SIG-M5 treated with dmso at 0.1 percent for 504 hours (cell line): ENCODE measurements at regions not wholly inside any gene's neighbourhood (a gene's known extent, or its start where the extent isn't known, plus 50 kb on each side); places are given as distances from the start of the nearest gene placed in this dataset.
"Not testable (repeated sequence)": the region's sequence is repeated elsewhere in the genome, so short reads cannot be mapped to it uniquely, and the experiment has no call there.

Source experiments
- DNase-seq: peaks from one replicate; lab custom pipeline; 2025; ENCODE audit not compliant: unreplicated experiment; lab: John Stamatoyannopoulos, UW

GRCh38 chr14:80056497-80056801 is 154.9 kb downstream of the DIO2 start:
- DNase-seq = no peak

- peak; percentile 57 for DNase-seq
Observed at GRCh38 chr14:80055667-80056496, 155.4 kb downstream of the DIO2 start.

GRCh38 chr14:80055226-80055625 is 156.1 kb downstream of the DIO2 start:
- no peak for DNase-seq

- no peak for DNase-seq
Observed at GRCh38 chr14:80054020-80054419, 157.3 kb downstream of the DIO2 start.

- no peak for DNase-seq
Observed at GRCh38 chr14:80049055-80049454, 162.2 kb downstream of the DIO2 start.

- DNase-seq = no peak
Observed at GRCh38 chr14:80047761-80048160, 163.5 kb downstream of the DIO2 start.

- no peak for DNase-seq
Observed at GRCh38 chr14:80037349-80037748, 174.0 kb downstream of the DIO2 start.

GRCh38 chr14:80024417-80024816 is 186.9 kb downstream of the DIO2 start:
- DNase-seq = no peak

- DNase-seq = not testable (repeated sequence)
Observed at GRCh38 chr14:80018476-80018875, 192.8 kb downstream of the DIO2 start.

GRCh38 chr14:80017795-80018194 is 193.5 kb downstream of the DIO2 start:
- no peak for DNase-seq

- not testable (repeated sequence) for DNase-seq
Observed at GRCh38 chr14:80010245-80010644, 201.1 kb downstream of the DIO2 start.

GRCh38 chr14:80005561-80005960 is 205.7 kb downstream of the DIO2 start:
- DNase-seq = no peak

- no peak for DNase-seq
Observed at GRCh38 chr14:80004871-80005270, 206.4 kb downstream of the DIO2 start.

- peak; percentile 1 for DNase-seq
Observed at GRCh38 chr14:80003138-80003537, 208.2 kb downstream of the DIO2 start.

GRCh38 chr14:79997509-79998208 is 213.6 kb downstream of the DIO2 start:
- DNase-seq = peak; percentile 2

- DNase-seq = no peak
Observed at GRCh38 chr14:79992407-79993198, 218.7 kb downstream of the DIO2 start.

GRCh38 chr14:79991866-79992265 is 219.4 kb downstream of the DIO2 start:
- DNase-seq = no peak

GRCh38 chr14:79989990-79990389 is 221.3 kb downstream of the DIO2 start:
- DNase-seq = no peak

- DNase-seq = no peak
Observed at GRCh38 chr14:79986251-79986650, 225.1 kb downstream of the DIO2 start.

- no peak for DNase-seq
Observed at GRCh38 chr14:79972230-79972629, 239.1 kb downstream of the DIO2 start.

- no peak for DNase-seq
Observed at GRCh38 chr14:79971330-79971729, 240.0 kb downstream of the DIO2 start.

GRCh38 chr14:79967453-79967852 is 243.9 kb downstream of the DIO2 start:
- DNase-seq = no peak
